GM23248 (cell line): ENCODE measurements at regions not wholly inside any gene's neighbourhood (a gene's known extent, or its start where the extent isn't known, plus 50 kb on each side); places are given as distances from the start of the nearest gene placed in this dataset.

ENCODE experiments used
- DNase-seq: peaks from one replicate; pipeline ENCODE4 v3.0.0-alpha.2; 2015
- H2AFZ ChIP-seq: fragments of 200-600 bp; sonication (generic); 2 replicates; pipeline ENCODE4 v1.6.1; 2016; ENCODE audit warnings: antibody characterized with exemption
- H3F3A ChIP-seq: fragments of 200-600 bp; sonication (generic); 2 replicates; pipeline ENCODE4 v1.6.1; 2016; ENCODE audit warnings: mild to moderate bottlenecking, antibody characterized with exemption, mixed run types; ENCODE audit not compliant: insufficient read depth
- H3K27ac ChIP-seq: fragments of 200-600 bp; sonication (generic); 2 replicates; pipeline ENCODE4 v1.5.1; 2016; ENCODE audit warnings: mild to moderate bottlenecking
- H3K27me3 ChIP-seq: fragments of 200-600 bp; sonication (generic); replicated peaks from 2 replicates; pipeline ENCODE4 v1.6.1; 2016; ENCODE audit warnings: mild to moderate bottlenecking; ENCODE audit not compliant: insufficient read depth
- H3K36me3 ChIP-seq: fragments of 200-600 bp; sonication (generic); 2 replicates; pipeline ENCODE4 v1.6.1; 2016; ENCODE audit warnings: low read depth, mild to moderate bottlenecking
- H3K4me1 ChIP-seq: fragments of 200-600 bp; sonication (generic); 2 replicates; pipeline ENCODE4 v1.6.1; 2016; ENCODE audit warnings: mild to moderate bottlenecking; ENCODE audit not compliant: insufficient read depth
- H3K4me2 ChIP-seq: fragments of 200-600 bp; sonication (generic); one replicate; pipeline ENCODE4 v1.6.1; 2016; ENCODE audit warnings: mild to moderate bottlenecking; ENCODE audit not compliant: unreplicated experiment
- H3K4me3 ChIP-seq: fragments of 200-600 bp; sonication (generic); 2 replicates; pipeline ENCODE4 v1.5.1; 2016; ENCODE audit warnings: mild to moderate bottlenecking
- H3K79me2 ChIP-seq: fragments of 200-600 bp; sonication (generic); 2 replicates; pipeline ENCODE4 v1.6.1; 2016; ENCODE audit warnings: mild to moderate bottlenecking; ENCODE audit not compliant: insufficient read depth
- H3K9ac ChIP-seq: fragments of 200-600 bp; sonication (generic); 2 replicates; pipeline ENCODE4 v1.6.1; 2016; ENCODE audit warnings: mild to moderate bottlenecking
- H3K9me2 ChIP-seq: fragments of 200-600 bp; sonication (generic); 2 replicates; pipeline ENCODE4 v1.6.1; 2016; ENCODE audit warnings: mixed run types, mild to moderate bottlenecking, moderate library complexity; ENCODE audit not compliant: insufficient read depth
- H3K9me3 ChIP-seq: fragments of 200-600 bp; sonication (generic); one replicate; pipeline ENCODE4 v1.6.1; 2017; ENCODE audit warnings: low read depth
- H4K20me1 ChIP-seq: fragments of 200-600 bp; sonication (generic); 2 replicates; pipeline ENCODE4 v1.6.0; 2016; ENCODE audit not compliant: insufficient read depth
- EZH2 ChIP-seq: fragments of 200-600 bp; sonication (generic); IDR thresholded peaks from 2 replicates; pipeline ENCODE4 v1.6.1; 2018; ENCODE audit warnings: antibody characterized with exemption, mild to moderate bottlenecking; ENCODE audit not compliant: insufficient read depth, poor library complexity, severe bottlenecking
- EZH2phosphoT487 ChIP-seq: fragments of 200-600 bp; sonication (generic); IDR thresholded peaks from 2 replicates; pipeline ENCODE4 v1.6.1; 2018; ENCODE audit warnings: antibody characterized with exemption, moderate library complexity, mild to moderate bottlenecking, low read depth; ENCODE audit not compliant: insufficient read depth
- WGBS, 2 experiments: methylation state at CpG; one replicate each; pipeline ENCODE4 v1.1.6; 2015 to 2017; ENCODE audit warnings: low lambda C conversion rate in 2 of 2, low coverage in 1 of 2; ENCODE audit errors: missing lambda C conversion rate in 2 of 2; 5-methylcytosine and 5-hydroxymethylcytosine counted together
- in situ Hi-C: fragments of 300-500 bp; cut with MboI; formaldehyde crosslinking; loops from 2 replicates; pipeline ENCODE4 v1.15.0; 2020

DNA sequence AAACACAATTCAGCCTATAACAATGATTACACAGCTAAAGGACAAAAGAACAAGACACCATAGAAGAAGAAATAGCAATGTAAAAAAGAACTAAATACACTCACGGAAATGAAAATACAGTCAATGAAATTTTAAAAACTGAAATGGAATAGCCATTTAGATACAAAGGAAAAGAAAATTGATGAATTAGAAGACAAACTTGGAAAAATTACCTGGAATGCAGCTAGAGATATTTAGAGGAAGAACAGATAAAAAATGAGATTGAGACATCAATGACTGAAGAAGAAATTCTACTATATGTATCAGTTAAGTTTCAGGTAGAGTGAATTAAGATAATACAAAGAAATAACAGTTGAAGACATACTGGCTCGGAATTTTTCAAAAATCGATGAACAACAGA is 430.4 kb upstream of the NR5A2 start:
- no peaks in the 10 kb centered on the region for H3K36me3 ChIP-seq
- DNase-seq = no peak
- H3K27ac ChIP-seq = no peak overlapping the region
- no peak overlapping the region for H3K4me3 ChIP-seq
- H3K27me3 ChIP-seq = peaks cover 44% of the 10 kb centered on the region
- WGBS, 2 experiments = 35 to 38% methylated on average over 3 of the region's 3 CpGs
- no peak overlapping the region for H2AFZ ChIP-seq
- H3K4me2 ChIP-seq = no peak overlapping the region
- H3K9me3 ChIP-seq = no peaks in the 10 kb centered on the region
- H3F3A ChIP-seq = no peaks in the 10 kb centered on the region
- H3K9ac ChIP-seq = no peak overlapping the region
- no peaks in the 10 kb centered on the region for H3K4me1 ChIP-seq
- TF ChIP-seq EZH2phosphoT487 (no peak), EZH2 (no peak)
- in situ Hi-C loops = no loop called here
- no peaks in the 10 kb centered on the region for H4K20me1 ChIP-seq
- no peaks in the 10 kb centered on the region for H3K79me2 ChIP-seq
- no peaks in the 10 kb centered on the region for H3K9me2 ChIP-seq

DNA sequence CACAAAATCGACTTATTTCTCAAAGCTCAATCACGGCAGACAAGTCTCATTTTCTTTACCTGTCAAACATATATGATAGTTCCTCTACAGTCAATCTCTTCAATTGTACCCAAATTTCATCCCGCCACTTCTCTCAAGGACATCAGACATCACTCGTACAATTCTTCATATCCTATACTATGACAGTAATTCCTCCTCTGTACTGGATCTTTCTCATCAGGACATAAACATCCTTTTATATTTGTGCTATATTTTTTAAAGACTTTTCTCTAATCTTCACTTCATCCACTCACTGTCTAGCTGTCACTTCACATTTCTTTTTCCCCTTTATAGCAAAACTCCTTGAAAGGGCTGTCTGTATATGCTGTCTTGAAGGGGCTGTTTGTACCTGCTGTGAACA is 419.1 kb upstream of the NR5A2 start:
- Histone ChIP-seq H3K4me3 (no peak overlapping the region), H3K4me1 (peaks cover 2% of the 10 kb centered on the region; the same call in 1 of the 2 replicates), H3K9me2 (no peaks in the 10 kb centered on the region), H3F3A (peaks cover 7% of the 10 kb centered on the region), H4K20me1 (no peaks in the 10 kb centered on the region), H3K9ac (no peak overlapping the region), H2AFZ (no peak overlapping the region), H3K27ac (no peak overlapping the region), H3K9me3 (no peaks in the 10 kb centered on the region), H3K4me2 (no peak overlapping the region), H3K27me3 (peaks cover 50% of the 10 kb centered on the region), H3K36me3 (no peaks in the 10 kb centered on the region), H3K79me2 (no peaks in the 10 kb centered on the region)
- in situ Hi-C loops = no loop called here
- TF ChIP-seq EZH2phosphoT487 (no peak), EZH2 (no peak)
- DNase-seq = no peak
- 27 to 32% methylated on average over 4 of the region's 4 CpGs for WGBS, 2 experiments

DNA sequence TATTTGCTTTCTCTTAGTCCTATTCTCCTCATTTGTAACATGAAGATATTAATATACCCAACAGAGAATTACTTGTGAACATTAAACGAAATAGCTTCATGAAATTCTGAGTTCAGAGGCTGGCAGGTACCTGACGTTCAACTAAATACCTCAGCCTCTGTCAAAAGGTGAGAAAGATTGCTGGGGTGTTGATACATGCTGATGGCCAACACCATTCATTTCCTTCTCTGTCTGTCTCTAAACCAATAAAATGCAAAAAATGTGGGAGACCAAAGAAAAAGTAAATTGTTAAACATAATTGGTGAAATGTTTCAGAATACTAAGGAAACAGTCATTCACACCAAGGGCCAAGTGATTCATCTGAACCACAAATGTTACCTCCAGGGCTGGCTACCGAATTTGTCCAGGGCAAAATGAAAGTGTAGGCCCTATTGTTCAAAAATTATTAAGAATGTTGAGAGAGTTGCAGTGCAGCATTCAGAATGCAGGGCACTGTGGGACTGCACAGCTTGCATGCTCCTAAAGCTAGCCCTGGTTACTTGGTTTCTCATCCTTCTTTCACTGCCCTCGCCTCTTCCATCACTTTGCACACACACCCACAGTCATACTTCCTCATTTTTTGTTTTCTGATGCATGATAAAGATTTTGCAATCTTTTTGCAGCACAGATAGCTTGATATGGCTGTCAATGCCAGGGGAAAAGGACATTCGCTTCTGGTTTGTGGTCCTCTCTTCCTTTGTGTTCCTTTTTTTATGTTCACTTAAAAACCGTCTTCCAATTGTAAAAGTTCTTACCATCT is 414.3 kb upstream of the NR5A2 start:
- Histone ChIP-seq H3K27me3 (peaks cover 82% of the 10 kb centered on the region), H4K20me1 (no peaks in the 10 kb centered on the region), H3K4me3 (peak overlapping the region; percentile 24; the same call in 1 of the 2 replicates), H3F3A (peaks cover 8% of the 10 kb centered on the region), H3K27ac (no peak overlapping the region), H3K9ac (no peak overlapping the region), H3K4me1 (peaks cover 5% of the 10 kb centered on the region; the same call in 1 of the 2 replicates), H3K4me2 (peak overlapping the region; percentile 54), H2AFZ (no peak overlapping the region), H3K36me3 (no peaks in the 10 kb centered on the region), H3K9me3 (no peaks in the 10 kb centered on the region), H3K9me2 (no peaks in the 10 kb centered on the region), H3K79me2 (no peaks in the 10 kb centered on the region)
- in situ Hi-C loops = no loop called here
- TF ChIP-seq EZH2phosphoT487 (0 out of 2 replicates have a peak, but pooled peaks have one; percentile 50), EZH2 (no peak)
- WGBS, 2 experiments = 16 to 17% methylated on average over 6 of the region's 6 CpGs
- DNase-seq = peak; percentile 65

DNA sequence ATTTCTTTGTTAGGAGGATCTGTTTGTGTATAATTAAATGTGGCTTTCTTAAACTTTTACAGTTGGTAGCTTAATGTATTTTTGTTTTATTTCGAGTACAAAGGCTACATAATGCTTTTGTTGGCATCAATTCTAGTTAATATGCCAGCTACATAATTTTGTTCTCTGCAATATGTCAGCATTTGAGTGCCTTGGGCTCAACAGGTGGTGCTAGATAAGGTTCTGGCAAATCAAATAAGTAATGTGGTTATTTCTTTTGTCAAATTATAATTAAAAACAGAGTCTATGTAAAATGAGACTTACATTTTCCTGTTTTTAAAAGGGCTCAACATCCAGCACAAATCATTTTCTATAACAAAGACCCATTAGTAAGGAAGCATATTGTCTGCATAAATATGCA is 410.6 kb upstream of the NR5A2 start:
- Histone ChIP-seq H3K9me2 (no peaks in the 10 kb centered on the region), H3K4me2 (no peak overlapping the region), H3K9me3 (no peaks in the 10 kb centered on the region), H3K27me3 (peaks cover 80% of the 10 kb centered on the region), H3K9ac (no peak overlapping the region), H3K79me2 (no peaks in the 10 kb centered on the region), H3K4me3 (no peak overlapping the region), H4K20me1 (no peaks in the 10 kb centered on the region), H3K36me3 (no peaks in the 10 kb centered on the region), H3F3A (peaks cover 8% of the 10 kb centered on the region), H3K27ac (no peak overlapping the region), H3K4me1 (peaks cover 5% of the 10 kb centered on the region; the same call in 1 of the 2 replicates), H2AFZ (no peak overlapping the region)
- no peak for DNase-seq
- in situ Hi-C loops = no loop called here
- 0 to 5% methylated on average over 1 of the region's 1 CpG for WGBS, 2 experiments
- TF ChIP-seq EZH2 = no peak
- no peak for TF ChIP-seq EZH2phosphoT487
